Ishikawa (cell line): ENCODE measurements at regions not wholly inside any gene's neighbourhood (a gene's known extent, or its start where the extent isn't known, plus 50 kb on each side); places are given as distances from the start of the nearest gene placed in this dataset.

ENCODE experiments used
- CEBPB ChIP-seq: IDR thresholded peaks from 2 replicates; pipeline ENCODE4 v1.6.1; 2012
- CREB1 ChIP-seq: IDR thresholded peaks from 2 replicates; pipeline ENCODE4 v1.6.1; 2012; ENCODE audit warnings: low read depth
- EGR1 ChIP-seq: IDR thresholded peaks from 2 replicates; pipeline ENCODE4 v1.6.1; 2012
- EP300 ChIP-seq: IDR thresholded peaks from 2 replicates; pipeline ENCODE4 v1.6.1; 2012; ENCODE audit warnings: borderline replicate concordance
- FOXM1 ChIP-seq: IDR thresholded peaks from 2 replicates; pipeline ENCODE4 v1.6.1; 2012; ENCODE audit warnings: low read depth, borderline replicate concordance
- MAX ChIP-seq: IDR thresholded peaks from 2 replicates; pipeline ENCODE4 v1.6.1; 2012
- RAD21 ChIP-seq: IDR thresholded peaks from 2 replicates; pipeline ENCODE4 v1.6.1; 2012; ENCODE audit warnings: low read depth
- REST ChIP-seq: IDR thresholded peaks from 2 replicates; pipeline ENCODE4 v1.6.1; 2012; ENCODE audit warnings: low read depth, mild to moderate bottlenecking
- TAF1 ChIP-seq: IDR thresholded peaks from 2 replicates; pipeline ENCODE4 v1.6.1; 2012; ENCODE audit warnings: low read depth, mild to moderate bottlenecking
- TCF12 ChIP-seq: IDR thresholded peaks from 2 replicates; pipeline ENCODE4 v1.6.1; 2012; ENCODE audit warnings: low read depth
- TEAD4 ChIP-seq: IDR thresholded peaks from 2 replicates; pipeline ENCODE4 v1.6.1; 2012
- YY1 ChIP-seq: IDR thresholded peaks from 2 replicates; pipeline ENCODE4 v1.6.1; 2012; ENCODE audit warnings: low read depth
- ZBTB7A ChIP-seq: IDR thresholded peaks from 2 replicates; pipeline ENCODE4 v1.6.1; 2012; ENCODE audit warnings: low read depth
- TF ChIP-seq, protein P1 (sequence below): IDR thresholded peaks from 2 replicates; pipeline ENCODE4 v1.6.1; 2012

DNA sequence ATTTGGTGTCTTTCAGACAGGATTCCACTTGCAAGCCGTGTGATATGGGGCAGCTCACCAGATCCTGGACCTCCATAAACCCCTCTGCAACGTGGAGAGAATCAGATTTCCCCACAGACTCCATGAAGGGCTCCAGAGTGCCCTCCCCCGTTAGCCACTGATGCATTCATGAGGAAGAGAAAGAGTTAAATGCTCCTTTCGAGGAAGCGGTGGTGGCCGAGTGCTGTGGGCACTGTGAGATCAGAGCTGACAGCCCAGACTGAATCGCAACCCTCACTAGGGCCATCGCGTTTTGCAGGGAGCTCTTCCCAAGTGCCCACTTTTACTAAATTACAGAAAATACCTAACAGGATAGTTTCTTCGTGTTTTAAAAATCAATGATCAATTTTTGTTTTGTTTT lies 226.3 kb upstream of the ZNF32 start:
- no peak for TF ChIP-seq YY1
- no peak for TF ChIP-seq EP300
- TF ChIP-seq TAF1, result no peak
- TF ChIP-seq MAX, result no peak
- no peak for TF ChIP-seq RAD21
- TF ChIP-seq TCF12, result no peak
- TF ChIP-seq TEAD4, result no peak
- TF ChIP-seq REST, result no peak
- TF ChIP-seq ZBTB7A, result no peak
- TF ChIP-seq CEBPB, result no peak
- no peak for TF ChIP-seq EGR1
- no peak for TF ChIP-seq CREB1
- TF ChIP-seq FOXM1, result no peak
- TF ChIP-seq, protein P1, sequence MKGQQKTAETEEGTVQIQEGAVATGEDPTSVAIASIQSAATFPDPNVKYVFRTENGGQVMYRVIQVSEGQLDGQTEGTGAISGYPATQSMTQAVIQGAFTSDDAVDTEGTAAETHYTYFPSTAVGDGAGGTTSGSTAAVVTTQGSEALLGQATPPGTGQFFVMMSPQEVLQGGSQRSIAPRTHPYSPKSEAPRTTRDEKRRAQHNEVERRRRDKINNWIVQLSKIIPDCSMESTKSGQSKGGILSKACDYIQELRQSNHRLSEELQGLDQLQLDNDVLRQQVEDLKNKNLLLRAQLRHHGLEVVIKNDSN, result no peak
